ENCODE measurements at regions not wholly inside any gene's neighbourhood (a gene's known extent, or its start where the extent isn't known, plus 50 kb on each side); places are given as distances from the start of the nearest gene placed in this dataset.

- no peaks in the 10 kb centered on the region for H3K9me3 ChIP-seq (ENCODE audit: control insufficient read depth, insufficient read depth, low read length)
- H3K9ac ChIP-seq (ENCODE audit: low read depth, low read length), result no peak overlapping the region
- H3K27me3 ChIP-seq (ENCODE audit: control insufficient read depth, insufficient read depth, low read length), result no peaks in the 10 kb centered on the region
- H3K36me3 ChIP-seq (ENCODE audit: control insufficient read depth, insufficient read depth, low read length), result no peaks in the 10 kb centered on the region
- H3K4me3 ChIP-seq (ENCODE audit: low read depth, low read length), result no peak overlapping the region
- no peaks in the 10 kb centered on the region for H3K4me1 ChIP-seq (ENCODE audit: control insufficient read depth, insufficient read depth, low read length)
- H3K27ac ChIP-seq (ENCODE audit: low read depth, low read length), result no peak overlapping the region
These were observed 65.5 kb upstream of the DNAH14 start for GRCh38 chr1:224864006-224864405.

DNA sequence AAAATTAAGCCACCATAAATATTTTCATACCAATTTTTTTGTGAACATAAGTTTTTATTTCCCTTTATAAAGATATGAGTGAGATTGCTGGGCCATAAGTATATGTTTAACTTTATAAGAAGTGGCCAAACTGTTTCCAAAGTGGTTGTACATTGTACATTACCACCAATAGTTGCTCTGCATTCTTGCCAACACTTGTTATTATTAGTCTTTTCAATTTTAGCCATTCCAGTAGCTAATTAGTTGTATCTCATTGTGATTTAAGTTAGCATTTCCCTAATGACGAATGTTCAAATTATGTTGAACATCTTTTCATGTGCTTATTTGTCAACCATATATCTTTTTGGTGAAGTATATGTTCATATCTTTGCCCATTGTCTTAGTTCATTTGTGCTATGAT lies 64.0 kb upstream of the DNAH14 start:
- Histone ChIP-seq H3K27ac (ENCODE audit: low read depth, low read length) (no peak overlapping the region), H3K36me3 (ENCODE audit: control insufficient read depth, insufficient read depth, low read length) (no peaks in the 10 kb centered on the region), H3K9me3 (ENCODE audit: control insufficient read depth, insufficient read depth, low read length) (no peaks in the 10 kb centered on the region), H3K4me1 (ENCODE audit: control insufficient read depth, insufficient read depth, low read length) (no peaks in the 10 kb centered on the region), H3K9ac (ENCODE audit: low read depth, low read length) (no peak overlapping the region), H3K27me3 (ENCODE audit: control insufficient read depth, insufficient read depth, low read length) (no peaks in the 10 kb centered on the region), H3K4me3 (ENCODE audit: low read depth, low read length) (no peak overlapping the region)

DNA sequence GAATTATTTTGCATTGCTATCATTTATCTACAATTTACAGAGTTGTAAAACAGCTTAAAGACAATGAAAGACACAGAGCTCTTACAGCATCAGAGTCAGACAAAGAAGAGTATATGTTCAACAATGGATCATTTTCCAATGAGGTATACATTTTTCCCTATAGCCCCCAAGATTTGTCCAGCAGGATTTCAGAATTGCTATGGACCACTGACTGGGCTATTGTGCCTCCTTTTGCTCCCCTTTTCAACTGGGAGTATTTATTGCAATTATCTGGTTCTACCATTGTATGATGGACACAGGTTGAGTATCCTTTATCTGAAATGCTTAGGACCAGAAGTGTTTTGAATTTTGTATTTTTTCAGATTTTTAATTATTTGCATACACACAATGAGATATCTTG lies 62.5 kb upstream of the DNAH14 start:
- no peaks in the 10 kb centered on the region for H3K4me1 ChIP-seq (ENCODE audit: control insufficient read depth, insufficient read depth, low read length)
- H3K27ac ChIP-seq (ENCODE audit: low read depth, low read length), result no peak overlapping the region
- H3K9me3 ChIP-seq (ENCODE audit: control insufficient read depth, insufficient read depth, low read length), result no peaks in the 10 kb centered on the region
- no peaks in the 10 kb centered on the region for H3K36me3 ChIP-seq (ENCODE audit: control insufficient read depth, insufficient read depth, low read length)
- H3K27me3 ChIP-seq (ENCODE audit: control insufficient read depth, insufficient read depth, low read length), result no peaks in the 10 kb centered on the region
- no peak overlapping the region for H3K4me3 ChIP-seq (ENCODE audit: low read depth, low read length)
- H3K9ac ChIP-seq (ENCODE audit: low read depth, low read length), result no peak overlapping the region

DNA sequence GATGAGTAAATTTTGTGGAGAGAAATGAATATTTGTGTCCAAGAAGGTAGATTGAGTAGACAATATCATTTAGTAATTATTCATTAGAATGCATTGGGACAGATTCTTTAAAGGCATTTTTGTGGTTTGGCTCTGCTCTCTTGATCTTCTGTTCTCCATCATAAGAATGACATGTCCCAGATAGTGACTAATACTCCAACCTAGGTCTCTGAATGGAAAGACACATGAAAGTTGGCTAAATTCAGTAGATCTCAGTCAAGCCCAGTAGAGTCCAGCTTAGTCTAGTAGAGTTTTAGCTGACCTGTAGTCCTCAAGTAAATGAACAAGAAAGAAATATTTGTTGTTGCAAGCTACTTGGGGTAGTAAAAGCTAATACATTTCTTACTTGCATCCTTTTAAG lies 61.8 kb upstream of the DNAH14 start:
- H3K27ac ChIP-seq (ENCODE audit: low read depth, low read length), result no peak overlapping the region
- no peak overlapping the region for H3K4me3 ChIP-seq (ENCODE audit: low read depth, low read length)
- H3K9ac ChIP-seq (ENCODE audit: low read depth, low read length), result no peak overlapping the region
- no peaks in the 10 kb centered on the region for H3K4me1 ChIP-seq (ENCODE audit: control insufficient read depth, insufficient read depth, low read length)
- no peaks in the 10 kb centered on the region for H3K36me3 ChIP-seq (ENCODE audit: control insufficient read depth, insufficient read depth, low read length)
- no peaks in the 10 kb centered on the region for H3K9me3 ChIP-seq (ENCODE audit: control insufficient read depth, insufficient read depth, low read length)
- no peaks in the 10 kb centered on the region for H3K27me3 ChIP-seq (ENCODE audit: control insufficient read depth, insufficient read depth, low read length)

DNA sequence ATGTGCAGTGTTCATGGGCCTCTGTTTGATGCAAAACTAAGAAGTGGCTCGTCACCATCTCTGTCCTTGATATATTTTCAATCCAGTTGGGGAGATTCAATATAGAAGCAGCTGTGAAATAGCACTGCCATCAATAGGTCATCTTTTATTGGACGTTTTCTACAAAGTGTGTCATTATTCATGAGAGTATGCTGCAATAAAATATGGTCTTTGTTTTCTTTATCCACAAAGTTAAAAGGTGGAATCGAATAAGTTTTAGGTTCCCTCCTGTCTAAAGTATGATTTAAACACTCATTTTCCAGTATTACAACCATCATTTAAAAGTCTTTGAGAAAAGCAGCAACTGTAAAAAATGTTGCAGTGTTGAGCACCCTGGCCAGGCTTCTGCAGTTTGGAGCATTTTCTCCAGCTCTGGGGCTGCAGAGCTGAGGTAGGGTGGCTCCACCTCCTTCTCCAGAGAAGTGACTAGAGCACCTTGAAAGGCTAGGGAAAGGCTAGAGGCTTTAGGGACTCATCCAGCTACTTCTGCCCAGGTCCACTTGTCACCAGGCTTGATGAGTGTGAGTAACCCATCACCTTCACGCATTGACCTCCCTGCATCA lies 56.5 kb upstream of the DNAH14 start:
- Histone ChIP-seq H3K36me3 (ENCODE audit: control insufficient read depth, insufficient read depth, low read length) (no peaks in the 10 kb centered on the region), H3K27me3 (ENCODE audit: control insufficient read depth, insufficient read depth, low read length) (no peaks in the 10 kb centered on the region), H3K4me1 (ENCODE audit: control insufficient read depth, insufficient read depth, low read length) (peaks cover 15% of the 10 kb centered on the region), H3K27ac (ENCODE audit: low read depth, low read length) (no peak overlapping the region), H3K4me3 (ENCODE audit: low read depth, low read length) (no peak overlapping the region), H3K9me3 (ENCODE audit: control insufficient read depth, insufficient read depth, low read length) (no peaks in the 10 kb centered on the region), H3K9ac (ENCODE audit: low read depth, low read length) (no peak overlapping the region)

- Histone ChIP-seq H3K9ac (ENCODE audit: low read depth, low read length) (no peak overlapping the region), H3K9me3 (ENCODE audit: control insufficient read depth, insufficient read depth, low read length) (no peaks in the 10 kb centered on the region), H3K4me3 (ENCODE audit: low read depth, low read length) (no peak overlapping the region), H3K36me3 (ENCODE audit: control insufficient read depth, insufficient read depth, low read length) (no peaks in the 10 kb centered on the region), H3K4me1 (ENCODE audit: control insufficient read depth, insufficient read depth, low read length) (peaks cover 15% of the 10 kb centered on the region), H3K27me3 (ENCODE audit: control insufficient read depth, insufficient read depth, low read length) (no peaks in the 10 kb centered on the region), H3K27ac (ENCODE audit: low read depth, low read length) (no peak overlapping the region)
These were observed 55.8 kb upstream of the DNAH14 start for GRCh38 chr1:224873434-224874369.

GRCh38 chr1:224874775-224875174 lies 54.7 kb upstream of the DNAH14 start:
- H3K27ac ChIP-seq (ENCODE audit: low read depth, low read length), result no peak overlapping the region
- no peaks in the 10 kb centered on the region for H3K27me3 ChIP-seq (ENCODE audit: control insufficient read depth, insufficient read depth, low read length)
- peaks cover 21% of the 10 kb centered on the region for H3K4me1 ChIP-seq (ENCODE audit: control insufficient read depth, insufficient read depth, low read length)
- no peak overlapping the region for H3K9ac ChIP-seq (ENCODE audit: low read depth, low read length)
- H3K9me3 ChIP-seq (ENCODE audit: control insufficient read depth, insufficient read depth, low read length), result no peaks in the 10 kb centered on the region
- H3K4me3 ChIP-seq (ENCODE audit: low read depth, low read length), result no peak overlapping the region
- H3K36me3 ChIP-seq (ENCODE audit: control insufficient read depth, insufficient read depth, low read length), result no peaks in the 10 kb centered on the region

- H3K27ac ChIP-seq (ENCODE audit: low read depth, low read length), result no peak overlapping the region
- H3K4me1 ChIP-seq (ENCODE audit: control insufficient read depth, insufficient read depth, low read length), result peaks cover 38% of the 10 kb centered on the region
- no peak overlapping the region for H3K9ac ChIP-seq (ENCODE audit: low read depth, low read length)
- H3K36me3 ChIP-seq (ENCODE audit: control insufficient read depth, insufficient read depth, low read length), result no peaks in the 10 kb centered on the region
- no peaks in the 10 kb centered on the region for H3K9me3 ChIP-seq (ENCODE audit: control insufficient read depth, insufficient read depth, low read length)
- H3K27me3 ChIP-seq (ENCODE audit: control insufficient read depth, insufficient read depth, low read length), result no peaks in the 10 kb centered on the region
- H3K4me3 ChIP-seq (ENCODE audit: low read depth, low read length), result no peak overlapping the region
These were observed 50.2 kb upstream of the DNAH14 start for GRCh38 chr1:224879162-224879803.

Data from HUES48 (cell line).